GM12875 (cell line): ENCODE measurements at regions not wholly inside any gene's neighbourhood (a gene's known extent, or its start where the extent isn't known, plus 50 kb on each side); places are given as distances from the start of the nearest gene placed in this dataset.
"Not testable (repeated sequence)": the region's sequence is repeated elsewhere in the genome, so short reads cannot be mapped to it uniquely, and the experiment has no call there.

ENCODE experiments used
- H3K4me3 ChIP-seq: one replicate; pipeline ENCODE4 v1.5.1; 2011; ENCODE audit warnings: low read depth, low read length, control low read depth
- TF ChIP-seq, protein P1 (sequence below): IDR thresholded peaks from 2 replicates; pipeline ENCODE4 v1.5.1; 2011; ENCODE audit warnings: low read depth, mild to moderate bottlenecking, control low read depth, inconsistent platforms, low read length, moderate library complexity, borderline replicate concordance; ENCODE audit not compliant: insufficient read depth

GRCh38 chr5:106254784-106255183, 1416.0 kb downstream of the EFNA5 start:
- TF ChIP-seq, protein P1, sequence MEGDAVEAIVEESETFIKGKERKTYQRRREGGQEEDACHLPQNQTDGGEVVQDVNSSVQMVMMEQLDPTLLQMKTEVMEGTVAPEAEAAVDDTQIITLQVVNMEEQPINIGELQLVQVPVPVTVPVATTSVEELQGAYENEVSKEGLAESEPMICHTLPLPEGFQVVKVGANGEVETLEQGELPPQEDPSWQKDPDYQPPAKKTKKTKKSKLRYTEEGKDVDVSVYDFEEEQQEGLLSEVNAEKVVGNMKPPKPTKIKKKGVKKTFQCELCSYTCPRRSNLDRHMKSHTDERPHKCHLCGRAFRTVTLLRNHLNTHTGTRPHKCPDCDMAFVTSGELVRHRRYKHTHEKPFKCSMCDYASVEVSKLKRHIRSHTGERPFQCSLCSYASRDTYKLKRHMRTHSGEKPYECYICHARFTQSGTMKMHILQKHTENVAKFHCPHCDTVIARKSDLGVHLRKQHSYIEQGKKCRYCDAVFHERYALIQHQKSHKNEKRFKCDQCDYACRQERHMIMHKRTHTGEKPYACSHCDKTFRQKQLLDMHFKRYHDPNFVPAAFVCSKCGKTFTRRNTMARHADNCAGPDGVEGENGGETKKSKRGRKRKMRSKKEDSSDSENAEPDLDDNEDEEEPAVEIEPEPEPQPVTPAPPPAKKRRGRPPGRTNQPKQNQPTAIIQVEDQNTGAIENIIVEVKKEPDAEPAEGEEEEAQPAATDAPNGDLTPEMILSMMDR = no peak

DNA sequence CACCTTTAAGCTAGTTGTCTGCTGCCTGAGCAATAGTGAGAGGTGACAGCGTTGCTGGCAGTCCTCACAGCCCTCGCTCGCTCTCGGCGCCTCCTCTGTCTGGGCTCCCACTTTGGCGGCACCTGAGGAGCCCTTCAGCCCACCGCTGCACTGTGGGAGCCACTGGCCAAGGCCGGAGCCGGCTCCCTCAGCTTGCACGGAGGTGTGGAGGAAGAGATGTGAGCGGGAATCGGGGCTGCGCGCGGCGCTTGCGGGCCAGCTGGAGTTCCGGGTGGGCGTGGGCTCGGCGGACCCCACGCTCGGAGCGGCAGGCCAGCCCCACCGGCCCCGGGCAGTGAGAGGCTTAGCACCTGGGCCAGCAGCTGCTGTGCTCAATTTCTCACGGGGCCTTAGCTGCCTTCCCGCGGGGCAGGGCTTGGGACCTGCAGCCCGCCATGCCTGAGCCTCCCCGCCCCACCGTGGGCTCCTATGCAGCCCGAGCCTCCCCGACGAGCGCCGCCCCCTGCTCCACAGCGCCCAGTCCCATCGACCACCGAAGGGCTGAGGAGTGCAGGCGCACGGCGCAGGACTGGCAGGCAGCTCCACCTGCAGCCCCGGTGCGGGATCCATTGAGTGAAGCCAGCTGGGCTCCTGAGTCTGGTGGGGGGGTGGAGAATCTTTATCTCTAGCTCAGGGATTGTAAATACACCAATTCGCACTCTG, 1424.5 kb downstream of the EFNA5 start:
- H3K4me3 ChIP-seq = not testable (repeated sequence)

More at GRCh38 chr5:106254784-106255183, 1416.0 kb downstream of the EFNA5 start:
- H3K4me3 ChIP-seq = no peak overlapping the region

DNA sequence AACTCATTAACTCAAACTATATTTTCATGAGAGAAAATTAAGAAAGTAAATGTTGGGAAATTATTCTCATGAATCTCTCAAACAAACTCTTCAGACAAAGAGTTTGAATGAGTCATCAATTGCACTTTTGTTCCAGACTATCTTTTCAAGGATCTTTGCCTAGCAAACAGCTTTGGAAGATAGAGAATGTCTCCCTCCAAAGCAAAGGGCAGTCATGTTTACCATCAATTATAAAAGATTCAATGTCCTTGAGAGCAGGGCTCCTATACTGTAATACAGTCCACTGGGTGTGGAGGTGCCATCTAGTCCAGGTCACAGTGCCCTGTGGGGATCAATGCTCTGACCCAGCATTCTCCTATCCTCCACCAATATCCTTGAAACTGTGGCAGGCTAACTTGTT, 1429.3 kb downstream of the EFNA5 start:
- H3K4me3 ChIP-seq = no peak overlapping the region
- TF ChIP-seq, protein P1 = no peak

DNA sequence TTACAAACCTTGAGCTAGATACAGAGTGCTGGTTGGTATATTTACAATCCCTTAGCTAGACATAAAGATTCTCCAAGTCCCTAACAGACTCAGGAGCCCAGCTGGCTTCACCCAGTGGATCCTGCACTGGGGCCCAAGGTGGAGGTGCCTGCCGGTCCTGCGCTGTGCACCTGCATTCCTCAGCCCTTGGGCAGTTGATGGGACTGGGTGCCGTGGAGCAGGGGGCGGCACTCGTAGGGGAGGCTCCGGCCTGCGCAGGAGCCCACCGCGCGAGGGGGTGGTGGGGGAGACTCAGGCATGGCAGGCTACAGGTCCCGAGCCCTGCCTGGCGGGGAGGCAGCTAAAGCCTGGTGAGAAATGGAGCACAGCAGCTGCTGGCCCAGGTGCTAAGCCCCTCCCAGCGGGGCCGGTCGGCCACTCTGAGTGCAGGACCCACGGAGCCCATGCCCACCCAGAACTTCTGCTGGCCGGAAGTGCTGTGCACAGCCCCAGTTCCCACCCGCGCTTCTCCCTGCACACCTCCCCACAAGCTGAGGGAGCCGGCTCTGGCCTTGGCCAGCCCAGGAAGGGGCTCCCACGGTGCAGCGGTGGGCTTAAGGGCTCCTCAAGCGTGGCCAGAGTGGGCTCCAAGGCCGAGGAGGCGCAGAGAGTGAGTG, 1464.7 kb downstream of the EFNA5 start:
- H3K4me3 ChIP-seq = no peak overlapping the region
- TF ChIP-seq, protein P1 = no peak

GRCh38 chr5:106202035-106202434, 1468.7 kb downstream of the EFNA5 start:
- TF ChIP-seq, protein P1 = no peak
- H3K4me3 ChIP-seq = no peak overlapping the region

- TF ChIP-seq, protein P1 = no peak
- H3K4me3 ChIP-seq = no peak overlapping the region
These were observed 1469.8 kb downstream of the EFNA5 start for GRCh38 chr5:106200971-106201370.

GRCh38 chr5:106195679-106196474, 1474.9 kb downstream of the EFNA5 start:
- TF ChIP-seq, protein P1 = no peak
- no peak overlapping the region for H3K4me3 ChIP-seq
